Urothelium cell line (cell line): ENCODE measurements at regions not wholly inside any gene's neighbourhood (a gene's known extent, or its start where the extent isn't known, plus 50 kb on each side); places are given as distances from the start of the nearest gene placed in this dataset.

Experiments used
- DNase-seq: peaks from one replicate; pipeline ENCODE4 v3.0.0; 2011; ENCODE audit warnings: low spot score, mixed read lengths
- FAIRE-seq: peaks from 2 replicates; lab custom pipeline; 2011; peaks lifted over from hg19 to GRCh38; lab: Jason Lieb, UNC

- FAIRE-seq (peak; percentile 23), DNase-seq (no peak)
Observed at GRCh38 chr14:84555493-84555892, 974.5 kb upstream of the FLRT2 start.

GRCh38 chr14:84566109-84566508 lies 963.8 kb upstream of the FLRT2 start:
- DNase-seq, result no peak
- FAIRE-seq, result no peak

- DNase-seq (no peak), FAIRE-seq (no peak)
Observed at GRCh38 chr14:84575681-84576080, 954.3 kb upstream of the FLRT2 start.

- DNase-seq, result no peak
- peak; percentile 52 for FAIRE-seq
Observed at GRCh38 chr14:84579292-84579691, 950.7 kb upstream of the FLRT2 start.

GRCh38 chr14:84581041-84581440 lies 948.9 kb upstream of the FLRT2 start:
- DNase-seq (no peak), FAIRE-seq (no peak)

GRCh38 chr14:84584511-84584910 lies 945.4 kb upstream of the FLRT2 start:
- no peak for FAIRE-seq
- DNase-seq, result no peak

- DNase-seq, result no peak
- no peak for FAIRE-seq
Observed at GRCh38 chr14:84591827-84592445, 938.0 kb upstream of the FLRT2 start.

- DNase-seq, result no peak
- no peak for FAIRE-seq
Observed at GRCh38 chr14:84592770-84593169, 937.2 kb upstream of the FLRT2 start.

GRCh38 chr14:84610086-84610485 lies 919.9 kb upstream of the FLRT2 start:
- DNase-seq (no peak), FAIRE-seq (no peak)

- DNase-seq, result no peak
- no peak for FAIRE-seq
Observed at GRCh38 chr14:84622357-84622756, 907.6 kb upstream of the FLRT2 start.

GRCh38 chr14:84643446-84643845 lies 886.5 kb upstream of the FLRT2 start:
- no peak for FAIRE-seq
- no peak for DNase-seq

- FAIRE-seq, result no peak
- DNase-seq, result no peak
Observed at GRCh38 chr14:84646786-84647500, 883.0 kb upstream of the FLRT2 start.

- FAIRE-seq, result no peak
- DNase-seq, result no peak
Observed at GRCh38 chr14:84655014-84655413, 874.9 kb upstream of the FLRT2 start.

- DNase-seq, result no peak
- FAIRE-seq, result no peak
Observed at GRCh38 chr14:84657911-84658310, 872.0 kb upstream of the FLRT2 start.

- FAIRE-seq (no peak), DNase-seq (no peak)
Observed at GRCh38 chr14:84670796-84671195, 859.1 kb upstream of the FLRT2 start.

GRCh38 chr14:84671776-84672175 lies 858.2 kb upstream of the FLRT2 start:
- FAIRE-seq, result no peak
- DNase-seq, result no peak

GRCh38 chr14:84674636-84675035 lies 855.3 kb upstream of the FLRT2 start:
- FAIRE-seq (no peak), DNase-seq (no peak)

GRCh38 chr14:84686550-84686949 lies 843.4 kb upstream of the FLRT2 start:
- no peak for FAIRE-seq
- no peak for DNase-seq

GRCh38 chr14:84688297-84689025 lies 841.5 kb upstream of the FLRT2 start:
- DNase-seq, result no peak
- no peak for FAIRE-seq

- FAIRE-seq, result no peak
- no peak for DNase-seq
Observed at GRCh38 chr14:84694161-84694560, 835.8 kb upstream of the FLRT2 start.

- no peak for FAIRE-seq
- DNase-seq, result no peak
Observed at GRCh38 chr14:84704601-84705000, 825.3 kb upstream of the FLRT2 start.

GRCh38 chr14:84707830-84708229 lies 822.1 kb upstream of the FLRT2 start:
- no peak for DNase-seq
- no peak for FAIRE-seq
